Astrocyte (in vitro differentiated cells and primary cell): ENCODE measurements at regions not wholly inside any gene's neighbourhood (a gene's known extent, or its start where the extent isn't known, plus 50 kb on each side); places are given as distances from the start of the nearest gene placed in this dataset.

Experiments
- CTCF ChIP-seq: IDR thresholded peaks from 2 replicates; pipeline ENCODE4 v1.5.1; 2011; ENCODE audit warnings: low read depth, mild to moderate bottlenecking, inconsistent platforms, low read length, moderate library complexity; ENCODE audit not compliant: insufficient read depth
- EZH2 ChIP-seq: IDR thresholded peaks from 2 replicates; pipeline ENCODE4 v1.6.1; 2012; ENCODE audit warnings: mild to moderate bottlenecking, low read length, inconsistent platforms; ENCODE audit not compliant: insufficient read depth

- TF ChIP-seq CTCF (no peak), EZH2 (no peak)
Observed at GRCh38 chr12:22798116-22798515, 173.1 kb downstream of the ETNK1 start.
